ENCODE measurements at regions not wholly inside any gene's neighbourhood (a gene's known extent, or its start where the extent isn't known, plus 50 kb on each side); places are given as distances from the start of the nearest gene placed in this dataset.

- TF ChIP-seq, protein P1, sequence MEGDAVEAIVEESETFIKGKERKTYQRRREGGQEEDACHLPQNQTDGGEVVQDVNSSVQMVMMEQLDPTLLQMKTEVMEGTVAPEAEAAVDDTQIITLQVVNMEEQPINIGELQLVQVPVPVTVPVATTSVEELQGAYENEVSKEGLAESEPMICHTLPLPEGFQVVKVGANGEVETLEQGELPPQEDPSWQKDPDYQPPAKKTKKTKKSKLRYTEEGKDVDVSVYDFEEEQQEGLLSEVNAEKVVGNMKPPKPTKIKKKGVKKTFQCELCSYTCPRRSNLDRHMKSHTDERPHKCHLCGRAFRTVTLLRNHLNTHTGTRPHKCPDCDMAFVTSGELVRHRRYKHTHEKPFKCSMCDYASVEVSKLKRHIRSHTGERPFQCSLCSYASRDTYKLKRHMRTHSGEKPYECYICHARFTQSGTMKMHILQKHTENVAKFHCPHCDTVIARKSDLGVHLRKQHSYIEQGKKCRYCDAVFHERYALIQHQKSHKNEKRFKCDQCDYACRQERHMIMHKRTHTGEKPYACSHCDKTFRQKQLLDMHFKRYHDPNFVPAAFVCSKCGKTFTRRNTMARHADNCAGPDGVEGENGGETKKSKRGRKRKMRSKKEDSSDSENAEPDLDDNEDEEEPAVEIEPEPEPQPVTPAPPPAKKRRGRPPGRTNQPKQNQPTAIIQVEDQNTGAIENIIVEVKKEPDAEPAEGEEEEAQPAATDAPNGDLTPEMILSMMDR (IDR thresholded peaks at IDR 0.05) = no peak
- no peak for TF ChIP-seq POLR2A (IDR thresholded peaks at IDR 0.05)
Measured at GRCh38 chrX:127621780-127622179, 430.4 kb downstream of the ACTRT1 start.
